Fibroblast of mammary gland (primary cell): ENCODE measurements at regions not wholly inside any gene's neighbourhood (a gene's known extent, or its start where the extent isn't known, plus 50 kb on each side); places are given as distances from the start of the nearest gene placed in this dataset.
A peak's percentile ranks its signal among the peaks of the same experiment; 100 is the strongest.

ENCODE experiments used
- DNase-seq: peaks from one replicate; pipeline ENCODE4 v3.0.0-alpha.2; 2010; ENCODE audit warnings: low read depth
- H3K4me3 ChIP-seq: 2 replicates; pipeline ENCODE4 v1.5.1; 2011; ENCODE audit warnings: low read depth, mild to moderate bottlenecking, low read length, moderate library complexity; ENCODE audit not compliant: control insufficient read depth
- CTCF ChIP-seq: conservative IDR thresholded peaks from 2 replicates; pipeline ENCODE4 v1.5.1; 2011; ENCODE audit warnings: low read depth, low read length, inconsistent platforms; ENCODE audit not compliant: control insufficient read depth, insufficient read depth

- no peak overlapping the region for H3K4me3 ChIP-seq
- DNase-seq, result no peak
- TF ChIP-seq CTCF, result no peak
Observed at GRCh38 chr9:78596346-78596745, 299.4 kb downstream of the PSAT1 start.

- TF ChIP-seq CTCF, result no peak
- H3K4me3 ChIP-seq, result no peak overlapping the region
- no peak for DNase-seq
Observed at GRCh38 chr9:78598120-78598519, 301.2 kb downstream of the PSAT1 start.

GRCh38 chr9:78599926-78600325 lies 303.0 kb downstream of the PSAT1 start:
- H3K4me3 ChIP-seq, result no peak overlapping the region
- DNase-seq, result no peak
- TF ChIP-seq CTCF, result no peak

- peak; percentile 75 for TF ChIP-seq CTCF
- peak; percentile 49 for DNase-seq
- no peak overlapping the region for H3K4me3 ChIP-seq
Observed at GRCh38 chr9:78601957-78602565, 305.1 kb downstream of the PSAT1 start.

- no peak overlapping the region for H3K4me3 ChIP-seq
- TF ChIP-seq CTCF, result no peak
- no peak for DNase-seq
Observed at GRCh38 chr9:78605041-78606000, 308.4 kb downstream of the PSAT1 start.

GRCh38 chr9:78606001-78606379 lies 309.1 kb downstream of the PSAT1 start:
- no peak for TF ChIP-seq CTCF

More at GRCh38 chr9:78606001-78606379, 309.1 kb downstream of the PSAT1 start:
- no peak overlapping the region for H3K4me3 ChIP-seq
- DNase-seq, result no peak
